GM12878 (cell line): ENCODE measurements at regions not wholly inside any gene's neighbourhood (a gene's known extent, or its start where the extent isn't known, plus 50 kb on each side); places are given as distances from the start of the nearest gene placed in this dataset.

Experiments used
- ATAC-seq: fragments of 200-7000 bp; cut with Tn5 transposase; 3 replicates; pipeline ENCODE4 v1.9.1; 2020; ENCODE audit warnings: mild to moderate bottlenecking, moderate library complexity
- BruUV-seq: library from RNA; stranded (reverse); fragments of 400-500 nt; replicated peaks from 2 replicates; lab custom pipeline; 2021; lab: Mats Ljungman, UMichigan
- CTCF ChIA-PET: fragments of 300-600 bp; sonication (Branson Sonifier 250); formaldehyde crosslinking; extraction: SDS; loops from one replicate; lab custom pipeline; 2021; ENCODE audit warnings: inconsistent platforms; lab: Yijun Ruan, JAX
- POLR2A ChIA-PET: fragments of 350-600 bp; formaldehyde crosslinking; extraction: SDS; loops from one replicate; lab custom pipeline; 2021; ENCODE audit warnings: inconsistent platforms; lab: Charles Lee
- RAD21 ChIA-PET: fragments of 300-600 bp; sonication (Branson Sonifier 250); formaldehyde crosslinking; loops from one replicate; lab custom pipeline; 2023; ENCODE audit warnings: antibody characterized with exemption; ENCODE audit not compliant: unreplicated experiment; lab: Charles Lee
- SMC1A ChIA-PET: fragments of 300-600 bp; sonication (Branson Sonifier 250); formaldehyde crosslinking; loops from one replicate; lab custom pipeline; 2023; ENCODE audit not compliant: unreplicated experiment, uncharacterized antibody; lab: Charles Lee
- DNase-seq: peaks from one replicate; pipeline ENCODE4 v3.0.0-alpha.2; 2011; ENCODE audit warnings: low read depth, low spot score
- FAIRE-seq: peaks from 3 replicates; lab custom pipeline; 2011; peaks lifted over from hg19 to GRCh38; lab: Jason Lieb, UNC
- H2AFZ ChIP-seq: 2 replicates; pipeline ENCODE4 v1.6.0; 2011; ENCODE audit warnings: low read depth, low read length, control low read depth; ENCODE audit not compliant: control insufficient read depth
- H3K27ac ChIP-seq: 2 replicates; pipeline ENCODE4 v1.5.1; 2011; ENCODE audit warnings: control low read depth; ENCODE audit not compliant: control insufficient read depth, insufficient read depth
- H3K27me3 ChIP-seq, 2 experiments: replicated peaks in 1 of 2; 2 replicates each; pipeline versions ENCODE4 v1.6.0 to v1.6.1; 2011; ENCODE audit warnings: low read length in 1 of 2; ENCODE audit not compliant: control insufficient read depth in 2 of 2, insufficient read depth in 2 of 2
- H3K36me3 ChIP-seq, 2 experiments: 2 replicates each; pipeline ENCODE4 v1.5.1; 2011; ENCODE audit warnings: low read length in 1 of 2; ENCODE audit not compliant: control insufficient read depth in 2 of 2, insufficient read depth in 2 of 2
- H3K4me1 ChIP-seq: 2 replicates; pipeline ENCODE4 v1.6.1; 2011; ENCODE audit warnings: mild to moderate bottlenecking, low read length, moderate library complexity, mixed read lengths; ENCODE audit not compliant: control insufficient read depth, insufficient read depth
- H3K4me2 ChIP-seq: 2 replicates; pipeline ENCODE4 v1.6.0; 2011; ENCODE audit warnings: control low read depth; ENCODE audit not compliant: control insufficient read depth, insufficient read depth
- H3K4me3 ChIP-seq: fragments of 200-600 bp; sonication (generic); 2 replicates; pipeline ENCODE4 v1.5.1; 2016
- H3K79me2 ChIP-seq: 2 replicates; pipeline ENCODE4 v1.6.0; 2011; ENCODE audit warnings: low read length; ENCODE audit not compliant: control insufficient read depth, insufficient read depth
- H3K9ac ChIP-seq: 2 replicates; pipeline ENCODE4 v1.8.0; 2011; ENCODE audit warnings: low read length, control low read depth, mixed read lengths; ENCODE audit not compliant: control insufficient read depth, insufficient read depth
- H3K9me3 ChIP-seq: replicated peaks from 3 replicates; pipeline ENCODE4 v1.5.1; 2011; ENCODE audit warnings: mild to moderate bottlenecking, low read length; ENCODE audit not compliant: control insufficient read depth, insufficient read depth
- H4K20me1 ChIP-seq: 2 replicates; pipeline ENCODE4 v1.6.0; 2011; ENCODE audit not compliant: control insufficient read depth, insufficient read depth
- CBFB ChIP-seq: IDR thresholded peaks from 2 replicates; pipeline ENCODE4 v1.6.1; 2016; ENCODE audit warnings: antibody characterized with exemption, low read depth
- CHD2 ChIP-seq: IDR thresholded peaks from 2 replicates; pipeline ENCODE4 v1.6.1; 2011; ENCODE audit warnings: low read depth, low read length, improper control_type of control experiment, borderline replicate concordance
- CREB1 ChIP-seq: IDR thresholded peaks from 2 replicates; pipeline ENCODE4 v1.6.1; 2012; ENCODE audit warnings: low read depth, mild to moderate bottlenecking, inconsistent platforms
- FOS ChIP-seq: IDR thresholded peaks from 3 replicates; pipeline ENCODE4 v1.6.1; 2011; ENCODE audit warnings: borderline replicate concordance; ENCODE audit not compliant: insufficient read length; ENCODE audit errors: extremely low read depth
- IKZF1 ChIP-seq: fragments of 450-650 bp; conservative IDR thresholded peaks from 2 replicates; pipeline ENCODE4 v1.6.1; 2017; ENCODE audit warnings: antibody characterized with exemption, mild to moderate bottlenecking
- MYB ChIP-seq: fragments of 150-350 bp; IDR thresholded peaks from 2 replicates; pipeline ENCODE4 v1.6.1; 2014; ENCODE audit warnings: mild to moderate bottlenecking, low read depth, low read length, borderline replicate concordance
- NR2C2 ChIP-seq: IDR thresholded peaks from 2 replicates; pipeline ENCODE4 v1.6.1; 2011; ENCODE audit warnings: borderline replicate concordance, low read depth; ENCODE audit not compliant: control insufficient read depth, insufficient read length
- PAX8 ChIP-seq: fragments of 450-650 bp; IDR thresholded peaks from 2 replicates; pipeline ENCODE4 v1.6.1; 2017; ENCODE audit warnings: mild to moderate bottlenecking, moderate library complexity
- YBX1 ChIP-seq: fragments of 450-650 bp; IDR thresholded peaks from 2 replicates; pipeline ENCODE4 v1.6.1; 2016; ENCODE audit warnings: antibody characterized with exemption
- ZNF217 ChIP-seq: fragments of 450-650 bp; IDR thresholded peaks from 2 replicates; pipeline ENCODE4 v1.6.1; 2017; ENCODE audit warnings: antibody characterized with exemption, mild to moderate bottlenecking
- WGBS: methylation state at CpG from one replicate; pipeline ENCODE4 v1.1.6; 2016; ENCODE audit warnings: low lambda C conversion rate; ENCODE audit not compliant: insufficient replicate concordance, insufficient coverage; ENCODE audit errors: missing lambda C conversion rate; 5-methylcytosine and 5-hydroxymethylcytosine counted together
- in situ Hi-C: fragments of 300-500 bp; cut with MboI; formaldehyde crosslinking; loops from 9 replicates; pipeline ENCODE4 v1.14.3; 2018; ENCODE audit warnings: mixed read lengths
- intact Hi-C: fragments of 100-400 bp; cut with micrococcal nuclease; formaldehyde crosslinking; loops from one replicate; pipeline ENCODE4 v1.14.2; 2022; ENCODE audit not compliant: unreplicated experiment
- TF ChIP-seq, protein P1 (sequence below): IDR thresholded peaks from 2 replicates; pipeline ENCODE4 v1.6.1; 2011; ENCODE audit warnings: low read depth, low read length, improper control_type of control experiment, borderline replicate concordance
- TF ChIP-seq, protein P2 (sequence below): fragments of 450-650 bp; IDR thresholded peaks from 2 replicates; pipeline ENCODE4 v1.6.1; 2018; ENCODE audit warnings: borderline replicate concordance, mild to moderate bottlenecking; ENCODE audit not compliant: partially characterized antibody
- TF ChIP-seq, protein P3 (sequence below): fragments of 450-650 bp; formaldehyde crosslinking; IDR thresholded peaks from 2 replicates; pipeline ENCODE4 v1.4.0; 2022; ENCODE audit warnings: mild to moderate bottlenecking, moderate library complexity
- TF ChIP-seq, protein P4 (sequence below): fragments of 450-650 bp; formaldehyde crosslinking; IDR thresholded peaks from 2 replicates; pipeline ENCODE4 v1.4.0; 2020; ENCODE audit warnings: mild to moderate bottlenecking, moderate library complexity

DNA sequence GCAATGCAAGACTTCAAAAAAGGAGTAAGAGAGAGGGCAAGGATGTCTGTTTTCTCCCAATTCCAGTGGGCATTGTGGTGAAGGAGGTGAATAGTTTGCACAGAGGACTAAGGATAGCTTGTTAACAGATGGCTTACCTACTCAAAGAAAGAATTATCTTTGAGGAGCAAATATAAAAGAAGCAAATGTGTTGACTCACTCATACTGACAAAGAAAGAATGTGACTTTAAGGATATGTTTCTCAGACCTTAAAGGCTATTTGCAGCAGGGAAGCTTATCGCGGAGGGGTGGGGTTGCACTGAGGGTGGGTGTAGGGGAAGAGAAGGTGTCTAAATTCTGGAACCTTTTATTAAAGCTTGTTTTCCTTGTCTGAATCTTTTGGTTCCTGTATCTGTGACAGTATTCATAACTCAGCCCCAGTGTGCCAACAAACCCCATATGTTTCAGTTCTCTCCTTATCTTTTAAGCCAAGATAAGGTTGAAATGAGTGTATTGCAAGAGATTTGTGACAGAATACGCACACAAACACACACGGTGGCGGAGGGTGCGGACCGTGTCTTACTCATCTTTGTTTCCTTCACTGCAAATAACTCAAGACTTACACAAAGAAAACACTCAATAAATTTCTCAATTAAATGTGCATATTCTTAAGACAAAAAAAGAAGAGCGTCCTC lies 146.4 kb upstream of the ARID2 start:
- ChIA-PET POLR2A (no interaction called here), RAD21 (no interaction called here), CTCF (interaction anchor here (0.5 kb wide), 1 partner anchor 272 kb away, joined by 3 read pairs; no protein-coding TSS in a partner anchor), SMC1A (no interaction called here)
- H3K4me1 ChIP-seq: peaks cover 3% of the 10 kb centered on the region; the same call in 1 of the 2 replicates
- no peak for ATAC-seq
- no peaks in the 10 kb centered on the region; the same call in 1 of the 3 replicates for H3K9me3 ChIP-seq
- H3K79me2 ChIP-seq: no peaks in the 10 kb centered on the region
- TF ChIP-seq ZNF217 (no peak), PAX8 (no peak), CBFB (no peak), NR2C2 (no peak), MYB (no peak), FOS (no peak), IKZF1 (no peak), CHD2 (no peak), YBX1 (no peak), CREB1 (no peak)
- TF ChIP-seq, protein P1, sequence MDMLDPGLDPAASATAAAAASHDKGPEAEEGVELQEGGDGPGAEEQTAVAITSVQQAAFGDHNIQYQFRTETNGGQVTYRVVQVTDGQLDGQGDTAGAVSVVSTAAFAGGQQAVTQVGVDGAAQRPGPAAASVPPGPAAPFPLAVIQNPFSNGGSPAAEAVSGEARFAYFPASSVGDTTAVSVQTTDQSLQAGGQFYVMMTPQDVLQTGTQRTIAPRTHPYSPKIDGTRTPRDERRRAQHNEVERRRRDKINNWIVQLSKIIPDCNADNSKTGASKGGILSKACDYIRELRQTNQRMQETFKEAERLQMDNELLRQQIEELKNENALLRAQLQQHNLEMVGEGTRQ: no peak
- TF ChIP-seq, protein P2, sequence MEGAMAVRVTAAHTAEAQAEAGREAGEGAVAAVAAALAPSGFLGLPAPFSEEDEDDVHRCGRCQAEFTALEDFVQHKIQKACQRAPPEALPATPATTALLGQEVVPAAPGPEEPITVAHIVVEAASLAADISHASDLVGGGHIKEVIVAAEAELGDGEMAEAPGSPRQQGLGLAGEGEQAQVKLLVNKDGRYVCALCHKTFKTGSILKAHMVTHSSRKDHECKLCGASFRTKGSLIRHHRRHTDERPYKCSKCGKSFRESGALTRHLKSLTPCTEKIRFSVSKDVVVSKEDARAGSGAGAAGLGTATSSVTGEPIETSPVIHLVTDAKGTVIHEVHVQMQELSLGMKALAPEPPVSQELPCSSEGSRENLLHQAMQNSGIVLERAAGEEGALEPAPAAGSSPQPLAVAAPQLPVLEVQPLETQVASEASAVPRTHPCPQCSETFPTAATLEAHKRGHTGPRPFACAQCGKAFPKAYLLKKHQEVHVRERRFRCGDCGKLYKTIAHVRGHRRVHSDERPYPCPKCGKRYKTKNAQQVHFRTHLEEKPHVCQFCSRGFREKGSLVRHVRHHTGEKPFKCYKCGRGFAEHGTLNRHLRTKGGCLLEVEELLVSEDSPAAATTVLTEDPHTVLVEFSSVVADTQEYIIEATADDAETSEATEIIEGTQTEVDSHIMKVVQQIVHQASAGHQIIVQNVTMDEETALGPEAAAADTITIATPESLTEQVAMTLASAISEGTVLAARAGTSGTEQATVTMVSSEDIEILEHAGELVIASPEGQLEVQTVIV: no peak
- TF ChIP-seq, protein P3, sequence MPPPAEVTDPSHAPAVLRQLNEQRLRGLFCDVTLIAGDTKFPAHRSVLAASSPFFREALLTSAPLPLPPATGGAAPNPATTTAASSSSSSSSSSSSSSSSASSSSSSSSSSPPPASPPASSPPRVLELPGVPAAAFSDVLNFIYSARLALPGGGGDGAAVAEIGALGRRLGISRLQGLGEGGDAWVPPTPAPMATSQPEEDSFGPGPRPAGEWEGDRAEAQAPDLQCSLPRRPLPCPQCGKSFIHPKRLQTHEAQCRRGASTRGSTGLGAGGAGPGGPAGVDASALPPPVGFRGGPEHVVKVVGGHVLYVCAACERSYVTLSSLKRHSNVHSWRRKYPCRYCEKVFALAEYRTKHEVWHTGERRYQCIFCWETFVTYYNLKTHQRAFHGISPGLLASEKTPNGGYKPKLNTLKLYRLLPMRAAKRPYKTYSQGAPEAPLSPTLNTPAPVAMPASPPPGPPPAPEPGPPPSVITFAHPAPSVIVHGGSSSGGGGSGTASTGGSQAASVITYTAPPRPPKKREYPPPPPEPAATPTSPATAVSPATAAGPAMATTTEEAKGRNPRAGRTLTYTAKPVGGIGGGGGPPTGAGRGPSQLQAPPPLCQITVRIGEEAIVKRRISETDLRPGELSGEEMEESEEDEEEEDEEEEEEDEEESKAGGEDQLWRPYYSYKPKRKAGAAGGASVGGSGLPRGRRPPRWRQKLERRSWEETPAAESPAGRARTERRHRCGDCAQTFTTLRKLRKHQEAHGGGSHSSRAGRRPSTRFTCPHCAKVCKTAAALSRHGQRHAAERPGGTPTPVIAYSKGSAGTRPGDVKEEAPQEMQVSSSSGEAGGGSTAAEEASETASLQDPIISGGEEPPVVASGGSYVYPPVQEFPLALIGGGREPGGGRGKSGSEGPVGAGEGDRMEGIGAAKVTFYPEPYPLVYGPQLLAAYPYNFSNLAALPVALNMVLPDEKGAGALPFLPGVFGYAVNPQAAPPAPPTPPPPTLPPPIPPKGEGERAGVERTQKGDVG: no peak
- TF ChIP-seq, protein P4, sequence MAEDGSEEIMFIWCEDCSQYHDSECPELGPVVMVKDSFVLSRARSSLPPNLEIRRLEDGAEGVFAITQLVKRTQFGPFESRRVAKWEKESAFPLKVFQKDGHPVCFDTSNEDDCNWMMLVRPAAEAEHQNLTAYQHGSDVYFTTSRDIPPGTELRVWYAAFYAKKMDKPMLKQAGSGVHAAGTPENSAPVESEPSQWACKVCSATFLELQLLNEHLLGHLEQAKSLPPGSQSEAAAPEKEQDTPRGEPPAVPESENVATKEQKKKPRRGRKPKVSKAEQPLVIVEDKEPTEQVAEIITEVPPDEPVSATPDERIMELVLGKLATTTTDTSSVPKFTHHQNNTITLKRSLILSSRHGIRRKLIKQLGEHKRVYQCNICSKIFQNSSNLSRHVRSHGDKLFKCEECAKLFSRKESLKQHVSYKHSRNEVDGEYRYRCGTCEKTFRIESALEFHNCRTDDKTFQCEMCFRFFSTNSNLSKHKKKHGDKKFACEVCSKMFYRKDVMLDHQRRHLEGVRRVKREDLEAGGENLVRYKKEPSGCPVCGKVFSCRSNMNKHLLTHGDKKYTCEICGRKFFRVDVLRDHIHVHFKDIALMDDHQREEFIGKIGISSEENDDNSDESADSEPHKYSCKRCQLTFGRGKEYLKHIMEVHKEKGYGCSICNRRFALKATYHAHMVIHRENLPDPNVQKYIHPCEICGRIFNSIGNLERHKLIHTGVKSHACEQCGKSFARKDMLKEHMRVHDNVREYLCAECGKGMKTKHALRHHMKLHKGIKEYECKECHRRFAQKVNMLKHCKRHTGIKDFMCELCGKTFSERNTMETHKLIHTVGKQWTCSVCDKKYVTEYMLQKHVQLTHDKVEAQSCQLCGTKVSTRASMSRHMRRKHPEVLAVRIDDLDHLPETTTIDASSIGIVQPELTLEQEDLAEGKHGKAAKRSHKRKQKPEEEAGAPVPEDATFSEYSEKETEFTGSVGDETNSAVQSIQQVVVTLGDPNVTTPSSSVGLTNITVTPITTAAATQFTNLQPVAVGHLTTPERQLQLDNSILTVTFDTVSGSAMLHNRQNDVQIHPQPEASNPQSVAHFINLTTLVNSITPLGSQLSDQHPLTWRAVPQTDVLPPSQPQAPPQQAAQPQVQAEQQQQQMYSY (CRISPR knock-in tag): no peak
- no peak for FAIRE-seq
- H3K36me3 ChIP-seq: no peaks in the 10 kb centered on the region
- no peak overlapping the region for H3K4me2 ChIP-seq
- no peaks in the 10 kb centered on the region for H4K20me1 ChIP-seq
- no peak overlapping the region for H3K4me3 ChIP-seq
- in situ Hi-C loops (no loop called here), intact Hi-C loops (no loop called here)
- 63% methylated on average over 8 of the region's 8 CpGs for WGBS
- H3K27me3 ChIP-seq: peaks cover 0 to 1% of the 10 kb centered on the region in 2 experiments; a peak in 1 of 4 replicates
- H2AFZ ChIP-seq: no peak overlapping the region
- no peak overlapping the region for H3K27ac ChIP-seq
- no peak for DNase-seq
- BruUV-seq: no TSS peak
- H3K9ac ChIP-seq: no peak overlapping the region
